NCI-H1417 treated with DMSO at 0.1 percent for 48 hours (cell line): ENCODE measurements at regions not wholly inside any gene's neighbourhood (a gene's known extent, or its start where the extent isn't known, plus 50 kb on each side); places are given as distances from the start of the nearest gene placed in this dataset.

ENCODE experiments used
- DNase-seq: peaks from one replicate; lab custom pipeline; 2025; lab: John Stamatoyannopoulos, UW

DNA sequence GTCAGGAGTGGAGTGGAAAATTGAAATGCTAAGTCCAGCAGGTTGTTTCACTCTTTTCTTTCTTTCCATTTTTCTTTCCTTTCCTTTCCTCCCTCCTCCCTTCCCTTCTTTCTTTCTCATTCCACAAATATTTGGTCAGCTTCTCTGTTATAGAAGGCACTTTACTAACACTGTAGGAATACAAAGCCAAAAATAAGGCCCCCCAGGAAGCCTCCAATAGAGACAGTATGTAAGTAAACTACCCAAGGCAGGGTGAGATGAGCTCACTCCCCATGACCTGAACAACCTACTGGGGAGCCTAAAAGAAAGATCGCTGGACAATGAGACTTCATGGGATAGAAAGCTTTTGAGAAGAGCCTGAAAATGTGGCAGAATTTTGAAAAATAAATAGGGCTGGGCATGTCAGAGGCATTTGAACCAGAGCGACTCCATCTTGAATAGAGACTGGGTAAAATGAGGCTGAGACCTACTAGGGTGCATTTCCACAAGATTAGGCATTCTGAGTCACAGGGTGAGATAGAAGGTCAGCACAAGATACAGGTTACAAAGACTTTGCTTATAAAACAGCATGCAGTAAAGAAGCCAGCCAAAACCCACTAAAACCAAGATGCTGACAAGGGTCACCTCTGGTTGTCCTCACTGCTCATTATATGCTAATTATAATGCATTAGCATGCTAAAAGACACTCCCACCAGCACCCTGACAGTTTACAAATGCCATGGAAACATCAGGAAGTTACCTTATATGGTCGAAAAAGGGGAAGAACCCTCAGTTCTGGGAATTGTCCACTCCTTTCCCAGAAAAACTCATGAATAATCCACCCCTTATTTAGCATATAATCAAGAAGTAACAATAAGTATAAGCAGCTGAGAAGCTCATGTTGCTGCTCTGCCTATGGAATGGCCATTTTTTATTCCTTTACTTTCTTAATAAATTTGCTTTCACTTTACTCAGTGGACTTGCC lies 158.9 kb upstream of the EGFLAM start:
- DNase-seq: no peak

DNA sequence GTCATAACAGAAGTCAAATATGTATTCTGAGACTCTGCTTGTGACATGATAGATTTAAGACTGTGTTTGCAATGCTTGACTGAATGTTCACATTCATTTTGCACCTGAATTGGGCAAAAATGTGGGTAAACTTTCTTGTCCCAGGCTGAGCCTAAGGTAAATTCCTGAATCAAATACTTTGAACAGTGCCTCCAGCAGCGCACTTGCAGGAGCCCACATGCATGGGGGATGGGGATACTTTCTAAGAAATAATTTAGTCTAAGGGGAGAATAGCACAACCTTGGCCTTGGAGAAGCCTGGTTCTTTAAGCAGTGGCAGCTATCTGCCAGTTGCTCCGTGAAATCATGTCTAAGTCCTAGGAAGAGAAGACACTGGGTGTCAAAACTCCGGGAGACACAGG lies 163.5 kb upstream of the EGFLAM start:
- no peak for DNase-seq

DNA sequence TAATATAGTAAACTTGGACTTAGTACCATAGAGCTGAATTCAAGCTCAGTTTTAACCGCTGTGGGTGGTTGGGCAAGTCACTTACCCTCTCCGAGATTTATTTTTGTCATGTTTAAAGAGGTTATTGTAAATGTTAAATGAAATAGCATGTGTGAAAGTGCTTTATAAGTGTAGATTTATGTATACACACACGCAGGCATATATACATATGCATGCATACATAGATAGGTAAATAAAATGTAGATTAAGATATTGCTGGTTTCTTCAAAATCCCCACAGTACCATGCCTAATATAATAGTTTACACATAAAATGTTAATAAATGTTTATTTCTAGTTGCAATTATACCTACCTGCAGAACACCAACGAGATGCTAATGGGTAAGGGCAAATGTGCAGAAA lies 164.5 kb upstream of the EGFLAM start:
- DNase-seq: no peak

DNA sequence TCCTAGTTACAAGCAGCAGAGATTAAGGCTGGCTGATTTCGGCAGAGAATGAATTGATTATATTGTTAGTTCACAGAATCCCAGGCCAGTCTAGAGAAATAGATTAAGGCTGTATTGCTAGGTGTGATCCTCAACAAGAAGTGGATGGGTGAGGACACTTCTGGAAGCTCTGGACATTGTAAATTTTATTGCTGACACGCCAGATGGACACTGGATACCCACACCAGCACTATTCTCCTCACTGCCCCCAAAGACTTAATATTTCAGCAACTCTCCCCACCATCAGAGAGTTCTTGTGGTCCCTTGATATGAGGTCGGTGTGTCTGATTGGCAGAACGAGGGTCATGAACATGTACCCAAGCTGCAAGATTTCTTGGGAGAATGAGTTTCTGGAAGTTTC lies 171.6 kb upstream of the EGFLAM start:
- DNase-seq: no peak

DNA sequence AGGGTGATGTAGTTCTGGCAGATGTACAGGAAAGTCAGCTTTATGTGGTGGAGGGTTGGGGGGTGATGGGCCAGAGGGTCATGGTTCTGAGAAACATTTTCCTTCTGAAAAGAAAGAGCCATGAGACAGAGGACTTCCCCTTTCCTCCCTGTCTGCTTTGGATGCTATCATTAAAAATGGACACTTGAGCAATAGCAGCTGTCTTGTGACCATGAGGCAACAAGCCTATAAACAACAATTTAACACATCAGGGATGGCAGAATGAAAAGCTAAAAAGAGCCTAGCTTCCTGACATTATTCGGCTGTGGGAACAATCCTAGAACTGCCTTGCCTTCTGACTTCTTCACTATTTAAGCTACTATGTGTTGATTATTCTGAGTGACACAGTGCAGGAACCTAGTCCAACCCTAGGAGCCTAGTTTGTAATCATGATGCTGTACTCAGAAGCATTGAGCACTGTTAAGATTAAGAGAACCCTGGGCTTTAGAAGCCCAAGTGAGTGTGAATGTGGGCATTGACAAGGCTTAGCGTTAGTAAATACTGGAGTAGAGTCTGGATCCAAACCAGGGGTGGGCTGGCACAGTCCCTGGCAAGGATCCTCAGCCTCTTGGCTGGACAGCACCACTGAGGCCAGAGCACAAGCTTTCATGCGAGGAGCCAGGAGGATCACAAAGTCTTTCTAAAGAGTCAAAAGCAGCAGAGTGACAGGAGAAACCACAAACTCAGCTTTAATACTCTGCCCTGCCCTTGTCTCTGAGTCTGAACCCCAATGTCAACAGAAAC lies 178.5 kb upstream of the EGFLAM start:
- DNase-seq: no peak

DNA sequence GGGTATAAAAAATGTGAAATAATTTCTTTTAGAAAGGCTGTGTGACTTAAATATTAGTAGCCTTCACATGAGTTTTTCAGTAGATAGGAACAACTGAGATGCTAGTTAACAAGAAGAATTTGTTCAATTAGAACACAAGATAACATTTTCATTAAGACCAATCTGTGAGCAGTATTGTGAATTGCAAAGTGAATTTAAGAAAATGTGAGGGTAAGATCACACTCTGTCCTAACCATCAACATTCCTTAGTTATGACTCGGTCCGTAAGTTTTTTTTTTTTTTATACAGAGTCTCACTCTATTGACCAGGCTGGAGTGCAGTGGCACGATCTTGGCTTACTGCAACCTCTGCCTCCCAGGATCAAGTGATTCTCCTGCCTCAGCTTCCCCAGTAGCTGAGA lies 180.2 kb upstream of the EGFLAM start:
- DNase-seq: no peak

DNA sequence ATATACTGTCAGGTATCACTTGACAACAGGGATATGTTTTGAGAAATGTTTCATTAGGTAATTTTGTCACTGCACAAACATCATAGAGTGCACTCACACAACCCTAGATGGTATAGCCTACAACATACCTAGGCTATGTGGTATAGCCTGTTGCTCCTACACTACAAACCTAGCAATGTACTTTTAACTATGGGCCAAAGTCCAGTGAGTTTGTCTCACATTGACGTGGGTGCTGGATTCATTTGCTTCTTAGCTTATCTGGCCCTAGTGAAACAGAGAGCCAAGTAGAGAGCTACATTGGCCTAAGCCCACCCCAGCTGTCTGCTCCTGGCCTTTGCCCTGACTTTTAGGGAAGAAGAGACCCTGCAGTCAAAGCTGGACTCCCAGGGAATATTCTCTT lies 180.7 kb upstream of the EGFLAM start:
- no peak for DNase-seq

DNA sequence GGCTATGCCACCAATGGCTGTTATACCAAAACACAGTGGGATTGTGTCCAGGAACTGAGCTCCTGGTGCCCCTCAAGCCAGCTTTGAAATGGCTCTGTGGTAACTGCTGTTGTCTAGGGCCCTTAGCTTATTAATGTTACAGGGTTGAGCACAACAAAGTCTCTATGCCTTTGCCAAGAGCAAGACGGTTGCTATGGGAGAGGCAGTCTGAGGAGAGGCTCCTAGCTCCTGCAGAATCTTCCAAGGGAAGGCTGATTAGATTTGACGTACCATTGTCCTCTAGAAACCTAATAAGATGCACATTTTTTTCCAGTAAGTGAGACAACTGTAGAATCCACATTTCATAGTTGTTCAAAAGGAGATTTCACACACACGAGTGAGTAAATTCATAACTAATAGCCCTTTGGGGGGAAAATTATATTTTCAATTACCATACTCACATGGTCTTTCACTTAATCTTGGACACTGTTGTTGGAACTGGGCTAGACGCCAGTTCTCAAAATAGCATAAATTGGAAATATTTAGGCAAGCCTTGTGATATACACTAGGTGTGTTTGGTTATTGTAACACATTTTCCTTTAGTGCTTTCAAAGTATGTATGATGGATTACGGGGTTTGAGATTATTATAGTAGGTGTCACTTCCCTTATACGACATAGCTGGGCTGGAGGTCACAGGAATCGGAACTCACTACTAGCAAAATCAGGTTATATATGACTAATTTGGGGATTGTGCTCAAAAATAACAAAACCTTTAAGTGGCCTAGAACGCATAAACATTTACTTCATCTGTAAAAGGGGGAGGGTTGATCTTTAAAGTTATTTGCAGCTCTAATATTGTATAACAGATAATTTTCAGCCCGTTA lies 186.3 kb upstream of the EGFLAM start:
- no peak for DNase-seq

DNA sequence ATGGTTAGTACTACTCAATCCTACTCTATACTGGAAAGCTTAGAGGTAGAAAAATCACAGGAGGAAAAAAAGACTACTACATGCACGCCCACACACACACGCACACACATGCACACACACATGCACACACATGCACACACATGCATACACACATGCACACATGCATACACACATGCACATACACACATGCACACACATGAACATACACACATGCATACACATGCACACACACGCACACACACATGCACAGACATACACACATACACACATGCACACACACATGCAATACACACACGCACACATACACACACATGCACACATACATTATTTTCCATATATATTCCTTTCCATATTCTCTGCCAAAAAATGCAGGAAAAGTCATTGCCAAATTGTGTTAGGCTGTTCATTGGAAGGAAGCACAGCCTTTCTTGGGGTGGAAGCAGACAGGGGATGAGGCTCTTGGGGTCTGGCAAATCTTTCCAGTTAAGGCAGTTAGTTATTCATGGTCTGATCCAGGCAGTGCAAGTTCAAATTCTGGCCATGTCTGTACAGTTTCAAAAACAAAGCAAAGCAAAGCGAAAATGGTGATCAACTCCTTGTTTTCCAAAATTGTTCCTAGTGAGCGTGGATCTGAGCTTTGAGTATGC lies 187.9 kb upstream of the EGFLAM start:
- no peak for DNase-seq

DNA sequence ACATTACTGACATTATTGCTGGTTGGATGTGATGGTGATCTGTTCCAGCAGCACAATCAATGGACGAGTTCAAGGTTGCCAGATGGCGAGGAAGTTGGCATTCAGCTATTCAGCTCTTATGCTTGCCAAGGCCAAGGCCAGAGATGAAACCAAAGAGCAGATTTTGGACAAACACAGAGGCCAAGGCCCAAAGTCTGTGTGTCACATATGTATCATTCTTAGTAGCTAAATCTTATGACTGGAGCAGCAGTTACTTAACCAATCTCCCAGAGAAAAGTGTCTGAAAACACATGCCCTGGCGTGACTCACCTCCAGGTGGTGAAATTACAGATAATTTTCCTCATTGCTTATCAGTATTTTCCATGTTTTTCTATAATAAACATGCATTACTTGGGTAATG lies 189.0 kb upstream of the EGFLAM start:
- DNase-seq: no peak

DNA sequence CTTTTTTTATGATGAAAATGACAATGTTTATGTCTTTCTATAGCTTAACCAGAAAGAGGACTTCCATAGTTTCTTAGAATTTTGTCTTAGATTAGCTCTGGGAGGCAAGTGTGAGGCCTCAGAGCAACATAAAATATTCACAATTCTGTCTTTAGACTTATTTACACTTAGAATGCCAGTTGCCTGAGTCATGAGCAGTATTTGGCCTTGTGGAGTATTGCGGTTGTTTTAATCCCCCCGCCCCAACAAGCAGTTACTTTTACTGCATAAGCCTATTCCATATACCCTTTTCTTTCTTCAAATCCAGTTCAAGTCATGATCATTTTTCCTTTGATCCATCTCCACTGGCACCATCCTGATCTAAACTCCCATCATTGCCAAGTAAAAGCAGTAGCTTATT lies 198.0 kb upstream of the EGFLAM start:
- no peak for DNase-seq

DNA sequence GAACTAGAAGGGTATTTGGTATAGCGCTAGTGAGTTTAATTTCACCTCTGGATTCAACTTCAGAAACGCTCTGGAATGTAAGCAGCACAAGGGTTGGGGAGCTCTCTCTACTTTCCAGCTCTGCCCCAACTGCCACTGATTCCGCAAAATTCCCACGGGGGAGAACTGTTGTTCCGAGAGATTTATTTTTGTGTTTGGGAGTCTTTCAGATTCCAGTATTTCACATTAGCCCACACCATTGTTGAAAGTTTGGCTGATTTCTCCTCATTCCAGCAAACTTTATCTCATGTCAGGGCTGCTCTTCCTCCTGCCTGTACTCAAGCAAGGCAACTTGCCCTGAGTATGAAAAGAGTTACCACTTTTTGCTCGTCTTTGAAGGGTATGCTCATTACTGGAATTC lies 198.5 kb upstream of the EGFLAM start:
- DNase-seq: no peak

DNA sequence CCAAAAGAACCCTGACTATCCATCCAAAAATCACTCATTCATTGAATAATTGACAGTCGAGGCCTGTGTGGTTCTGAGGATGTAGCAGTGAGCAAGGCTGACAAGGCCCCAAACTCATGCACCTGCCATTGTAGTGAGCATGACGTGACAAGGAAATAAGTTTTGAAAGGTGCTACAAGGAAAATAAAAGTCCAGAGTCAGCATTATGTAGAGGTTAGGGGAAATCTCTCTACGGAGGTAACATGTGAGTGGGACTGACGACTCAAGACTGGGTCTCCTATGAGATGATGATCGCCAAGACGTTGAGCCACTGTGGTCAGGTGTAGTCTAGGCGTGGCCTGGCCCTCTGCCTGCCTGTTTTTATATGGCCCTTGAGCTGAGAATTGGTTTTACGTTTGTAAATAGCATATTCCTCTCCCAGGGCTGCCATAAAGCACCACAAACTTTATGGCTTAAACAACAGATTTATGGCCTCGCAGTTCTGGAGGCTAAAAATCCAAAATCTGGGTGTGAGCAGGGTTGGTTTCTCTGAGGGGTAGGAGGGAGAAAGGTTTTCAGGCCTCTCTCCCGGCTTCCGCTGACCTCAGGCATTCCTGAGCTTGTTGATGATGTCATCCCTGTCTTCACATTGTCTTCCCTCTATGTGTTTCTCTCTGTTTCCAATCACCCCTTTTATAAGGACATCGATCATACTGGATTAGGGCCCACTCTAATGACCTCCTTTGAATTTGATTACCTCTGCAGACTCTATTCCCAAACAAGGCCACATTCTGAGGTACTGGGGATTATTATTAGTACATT lies 206.4 kb upstream of the EGFLAM start:
- DNase-seq: no peak

DNA sequence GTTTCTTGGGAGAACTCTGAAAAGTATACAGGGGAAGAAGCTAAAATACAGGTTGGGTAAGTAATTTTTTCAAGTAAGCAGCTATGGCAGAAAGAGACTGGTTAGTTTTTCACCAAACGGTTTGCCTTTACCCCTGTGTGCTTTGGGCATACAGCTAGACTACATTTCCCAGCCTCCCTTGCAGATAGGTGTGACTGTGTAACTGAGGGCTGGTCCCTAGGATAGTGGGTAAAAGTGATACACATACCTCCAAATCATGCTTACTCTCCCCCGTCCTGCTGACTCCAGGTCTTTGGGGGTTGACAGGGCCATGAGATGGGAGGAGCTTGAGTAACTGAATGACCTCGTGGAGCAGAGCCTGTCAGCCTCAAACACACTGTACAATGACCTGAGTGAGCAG lies 208.6 kb upstream of the GDNF start:
- no peak for DNase-seq

DNA sequence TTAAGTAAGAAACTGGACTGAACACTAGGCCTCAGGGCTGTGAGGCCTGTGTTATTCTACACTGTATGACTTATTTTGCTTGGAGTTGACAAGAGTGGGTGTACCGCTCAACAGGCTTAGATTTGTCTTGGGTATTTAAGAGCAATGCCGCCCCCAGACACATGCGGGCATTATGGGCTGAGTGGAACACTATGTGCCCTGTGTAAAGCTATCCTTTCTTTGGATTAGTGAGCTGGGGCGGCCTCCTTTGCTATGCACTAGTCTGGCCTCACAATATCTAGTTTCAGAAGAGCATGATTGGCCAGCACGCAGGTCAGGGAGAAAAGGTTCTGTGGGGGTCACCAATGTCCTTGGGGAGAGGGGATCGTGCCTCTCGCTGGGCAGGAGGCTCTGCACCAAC lies 206.3 kb upstream of the GDNF start:
- DNase-seq: no peak

DNA sequence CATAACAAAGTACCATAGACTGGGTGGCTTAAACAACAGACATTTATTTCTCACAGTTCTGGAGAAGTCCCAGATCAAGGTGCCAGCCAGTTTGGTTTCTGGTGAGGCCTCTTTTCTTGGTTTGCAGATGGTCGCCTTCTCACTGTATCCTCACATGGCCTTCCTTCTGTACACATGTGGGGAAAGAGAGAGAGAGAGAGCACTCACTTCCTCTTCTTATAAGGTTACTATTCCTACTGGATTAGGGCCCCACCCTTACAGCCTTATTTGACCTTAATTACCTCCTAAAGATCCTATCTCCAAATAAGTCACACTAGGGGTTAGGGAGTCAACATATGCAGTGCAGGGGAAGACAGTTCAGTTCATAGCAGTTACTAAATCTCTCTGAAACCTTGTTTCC lies 205.6 kb upstream of the GDNF start:
- DNase-seq: no peak

DNA sequence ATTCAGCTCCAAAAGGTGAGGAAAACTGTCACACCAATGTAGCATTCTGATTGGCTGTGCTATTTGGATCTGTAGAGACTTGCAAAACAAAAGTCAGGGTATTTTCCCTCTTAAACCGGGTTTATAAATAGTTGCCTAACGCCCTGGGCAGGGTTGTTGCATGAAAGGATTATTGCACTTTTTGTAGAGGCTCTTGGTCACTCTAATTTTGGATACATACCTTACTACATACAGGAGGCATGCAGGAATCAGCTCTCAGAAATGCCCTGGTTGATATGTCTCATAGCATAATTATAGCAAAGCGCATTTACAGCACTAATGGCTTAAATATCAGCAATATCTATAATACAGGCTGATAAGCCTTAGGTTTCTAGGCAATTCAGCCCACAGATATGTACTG lies 200.0 kb upstream of the GDNF start:
- DNase-seq: no peak

DNA sequence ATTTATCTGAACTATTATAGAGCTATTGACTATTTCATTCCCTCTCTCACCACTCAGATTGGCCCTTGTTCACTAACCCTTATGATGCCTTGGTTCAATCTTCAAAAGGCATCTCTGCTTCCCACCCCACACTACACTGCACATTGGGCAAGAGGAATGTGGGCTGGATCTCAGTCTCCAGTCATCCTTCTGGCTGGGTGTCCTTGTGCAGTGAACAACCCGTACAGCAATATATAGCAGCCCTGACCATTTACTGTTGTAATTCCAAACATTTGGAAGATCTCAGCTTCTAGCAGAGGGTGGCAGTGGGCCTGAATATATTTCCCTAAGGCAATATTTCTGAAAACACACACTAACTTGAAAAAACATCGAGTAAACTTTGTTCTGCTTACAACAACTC lies 199.2 kb upstream of the GDNF start:
- DNase-seq: no peak

DNA sequence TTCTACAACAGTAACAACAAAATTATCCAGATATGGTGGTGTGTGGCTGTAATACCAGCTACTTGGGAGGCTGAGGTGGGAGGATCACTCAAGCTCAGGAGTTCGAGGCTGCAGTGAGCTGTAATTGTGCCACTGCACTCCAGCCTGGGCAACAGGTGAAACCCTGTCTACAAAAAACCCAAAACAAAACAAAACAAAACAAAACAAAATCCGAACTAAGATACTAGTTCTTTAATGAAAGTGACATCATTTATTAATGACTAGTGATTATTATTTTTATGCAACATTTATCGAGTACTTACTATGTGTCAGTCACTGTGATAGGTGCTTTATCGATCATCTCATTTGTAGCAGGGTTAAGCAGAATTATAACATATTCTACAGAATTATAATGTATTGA lies 196.9 kb upstream of the GDNF start:
- DNase-seq: no peak

DNA sequence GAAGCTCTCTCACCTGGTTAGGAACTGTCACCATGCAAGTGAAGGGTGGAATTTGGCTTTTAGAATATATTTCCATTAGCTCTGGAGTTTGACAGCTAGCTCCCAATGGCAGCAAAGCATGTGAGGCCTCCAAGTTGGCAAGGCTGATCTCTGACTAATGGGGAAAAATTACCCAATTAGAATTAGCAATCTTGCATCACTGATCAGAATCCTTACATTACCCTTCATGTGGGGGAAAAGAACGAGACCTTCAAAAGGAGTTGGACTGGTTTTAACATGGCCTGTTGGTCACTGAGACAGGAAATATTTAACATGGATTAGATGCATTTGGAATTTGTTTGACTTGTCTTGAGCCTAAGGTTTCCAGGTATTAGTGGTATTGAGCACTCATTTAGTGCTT lies 192.3 kb upstream of the GDNF start:
- DNase-seq: no peak

DNA sequence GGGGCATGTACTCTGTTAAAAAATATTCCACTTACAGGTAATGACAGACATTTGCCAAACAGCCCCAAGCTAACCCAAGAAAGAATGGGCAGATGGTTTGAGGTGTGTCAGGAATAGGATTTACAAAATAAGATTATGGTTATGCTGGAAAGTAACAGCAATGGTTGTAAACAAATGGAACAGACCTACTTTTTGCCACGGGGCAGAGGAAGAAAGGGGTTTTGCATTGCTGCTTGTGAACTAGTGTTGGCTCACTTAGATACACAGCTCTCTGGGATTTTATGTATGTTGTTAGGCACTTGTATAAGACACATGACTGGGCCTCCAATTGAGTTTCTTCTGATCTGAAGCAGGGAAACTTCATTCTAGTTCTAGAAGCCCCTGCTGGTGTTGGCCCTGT lies 191.5 kb upstream of the GDNF start:
- DNase-seq: no peak
